C4-2B (cell line): ENCODE measurements at regions not wholly inside any gene's neighbourhood (a gene's known extent, or its start where the extent isn't known, plus 50 kb on each side); places are given as distances from the start of the nearest gene placed in this dataset.

Experiments
- H3K27ac ChIP-seq: fragments of 450-650 bp; 2 replicates; pipeline ENCODE4 v1.5.1; 2017
- CTCF ChIP-seq: fragments of 450-650 bp; conservative IDR thresholded peaks from 2 replicates; pipeline ENCODE4 v1.5.1; 2017; ENCODE audit warnings: mild to moderate bottlenecking
- ZFX ChIP-seq: fragments of 450-650 bp; IDR thresholded peaks from 2 replicates; pipeline ENCODE4 v1.6.1; 2017

DNA sequence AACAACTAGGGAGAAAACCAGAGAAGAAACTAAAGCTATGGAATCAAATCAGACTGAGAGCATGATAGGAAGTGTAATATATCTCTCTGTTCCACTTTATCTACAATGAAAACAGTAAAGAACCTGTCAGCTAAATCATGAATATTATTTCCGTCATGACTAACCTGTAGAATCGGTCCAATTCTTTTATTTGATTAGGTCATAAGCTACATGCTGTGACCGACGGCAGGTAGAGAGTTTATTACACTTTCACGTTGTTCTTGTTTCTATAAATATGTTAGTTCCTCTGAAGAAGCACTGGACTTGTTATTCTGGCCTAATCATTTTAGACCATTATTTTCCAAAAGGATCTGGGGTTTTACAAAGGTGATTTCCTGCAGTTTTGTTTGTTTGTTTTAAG, 91.1 kb downstream of the DMRTA1 start:
- TF ChIP-seq ZFX (no peak), CTCF (no peak)

DNA sequence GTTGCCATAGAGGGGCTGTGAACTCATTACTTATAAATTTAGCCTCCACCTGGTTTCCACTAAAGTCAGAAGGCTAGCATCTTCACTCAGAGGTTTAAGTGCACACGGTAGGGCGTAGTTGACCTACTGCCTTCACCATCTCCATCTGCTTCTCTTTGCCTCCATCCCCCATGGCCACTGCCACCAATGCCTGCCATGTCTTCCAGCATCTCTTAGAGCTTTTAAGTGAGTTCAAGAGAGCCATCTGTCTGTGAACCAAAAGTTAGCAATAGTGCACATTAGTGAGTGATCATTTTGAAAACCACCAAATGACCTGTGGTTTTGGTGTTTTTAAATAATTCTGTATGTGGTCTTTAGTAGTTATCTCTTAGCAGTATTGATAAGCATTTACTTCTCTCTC, 102.0 kb downstream of the DMRTA1 start:
- H3K27ac ChIP-seq = no peak overlapping the region
- TF ChIP-seq CTCF = no peak
- TF ChIP-seq ZFX = no peak

More for the DNA sequence above, 91.1 kb downstream of the DMRTA1 start:
- H3K27ac ChIP-seq = peak overlapping the region; percentile 59

DNA sequence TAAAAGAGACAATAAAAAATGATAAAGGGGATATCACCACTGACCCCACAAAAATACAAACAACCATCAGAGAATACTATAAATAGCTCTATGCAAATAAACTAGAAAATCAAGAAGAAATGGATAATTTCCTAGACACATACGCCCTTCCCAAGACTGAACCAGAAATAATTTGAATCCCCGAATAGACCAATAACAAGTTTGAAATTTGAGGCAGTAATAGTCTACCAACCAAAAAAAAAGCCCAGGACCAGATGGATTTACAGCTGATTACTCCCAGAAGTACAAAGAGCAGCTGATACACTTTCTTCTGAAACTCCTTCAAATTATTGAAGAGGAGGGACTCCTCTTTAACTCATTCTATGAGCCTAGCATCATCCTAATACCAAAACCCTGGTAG, 128.1 kb downstream of the DMRTA1 start:
- no peak overlapping the region for H3K27ac ChIP-seq
- TF ChIP-seq CTCF (no peak), ZFX (no peak)

- H3K27ac ChIP-seq = no peak overlapping the region
- TF ChIP-seq CTCF (no peak), ZFX (no peak)
Measured at GRCh38 chr9:22580788-22581187, 134.2 kb downstream of the DMRTA1 start.

DNA sequence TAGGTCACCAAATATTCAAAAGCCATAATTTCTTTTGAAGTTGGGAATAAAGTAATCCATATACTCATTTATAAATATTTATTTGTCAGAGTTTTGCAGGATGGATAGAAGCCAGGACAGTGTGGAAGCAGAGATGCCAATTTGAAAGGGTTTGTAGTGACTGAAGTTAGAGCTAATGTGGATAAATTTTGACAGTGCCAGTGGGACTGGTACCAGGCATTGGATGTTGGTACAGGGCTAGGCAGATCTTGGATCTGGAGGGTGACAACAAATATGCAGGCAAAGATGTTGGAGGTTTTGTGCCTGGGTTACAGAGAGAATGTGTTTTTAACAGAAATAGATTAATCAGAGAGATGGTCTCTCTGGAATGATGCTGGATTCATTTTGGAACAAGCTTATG, 135.6 kb downstream of the DMRTA1 start:
- H3K27ac ChIP-seq = no peak overlapping the region
- no peak for TF ChIP-seq ZFX
- TF ChIP-seq CTCF = no peak

DNA sequence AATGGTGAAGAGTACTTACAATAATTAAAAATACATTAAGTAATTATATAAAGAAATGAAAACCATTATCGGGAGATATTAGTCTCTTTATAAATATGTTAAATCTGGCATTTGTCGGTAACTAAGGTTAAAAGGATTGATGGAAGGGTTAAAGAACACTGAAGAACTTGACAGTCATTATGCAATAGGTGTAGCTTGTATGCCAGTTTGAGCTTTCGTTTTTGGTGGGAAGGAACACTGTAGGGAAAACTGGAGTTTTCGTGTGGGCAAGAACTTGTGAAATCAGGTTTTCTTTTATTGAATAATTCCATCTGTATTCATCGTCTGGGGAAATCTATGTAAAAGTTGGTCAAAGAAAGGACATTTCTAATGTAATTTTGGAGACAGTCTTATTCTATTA, 142.3 kb downstream of the DMRTA1 start:
- no peak for TF ChIP-seq CTCF
- no peak for TF ChIP-seq ZFX
- no peak overlapping the region for H3K27ac ChIP-seq

- no peak for TF ChIP-seq ZFX
- no peak for TF ChIP-seq CTCF
- H3K27ac ChIP-seq = no peak overlapping the region
Measured at GRCh38 chr9:22590336-22591033, 143.9 kb downstream of the DMRTA1 start.
